Middle frontal gyrus (tissue), 1 donor: ENCODE measurements at regions not wholly inside any gene's neighbourhood (a gene's known extent, or its start where the extent isn't known, plus 50 kb on each side); places are given as distances from the start of the nearest gene placed in this dataset.
"Not testable (repeated sequence)": the region's sequence is repeated elsewhere in the genome, so short reads cannot be mapped to it uniquely, and the experiment has no call there.

ENCODE experiments used
- DNase-seq: peaks from one replicate; pipeline ENCODE4 v3.0.0-alpha.2; 2015; ENCODE audit warnings: low spot score; ENCODE audit errors: extremely low spot score

DNA sequence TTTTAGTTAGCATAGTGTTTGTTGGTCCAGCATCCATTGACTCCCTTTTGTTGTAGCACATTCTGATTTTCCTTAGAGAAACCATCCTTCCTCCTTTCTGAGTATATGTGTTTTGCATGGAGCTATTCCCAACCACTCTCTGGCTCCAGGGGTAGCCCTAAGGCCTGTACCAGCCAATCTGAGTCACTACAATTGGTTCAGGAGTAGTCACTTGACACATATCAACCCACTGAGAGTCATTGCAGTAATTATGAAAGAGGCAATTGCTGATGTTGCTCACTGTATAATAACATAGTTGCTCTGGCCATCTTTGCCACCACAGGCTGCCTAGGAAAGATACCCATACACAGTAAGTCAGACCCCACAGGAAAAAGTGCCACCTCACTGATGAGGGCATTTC, 71.2 kb upstream of the GRID2 start:
- no peak for DNase-seq

DNA sequence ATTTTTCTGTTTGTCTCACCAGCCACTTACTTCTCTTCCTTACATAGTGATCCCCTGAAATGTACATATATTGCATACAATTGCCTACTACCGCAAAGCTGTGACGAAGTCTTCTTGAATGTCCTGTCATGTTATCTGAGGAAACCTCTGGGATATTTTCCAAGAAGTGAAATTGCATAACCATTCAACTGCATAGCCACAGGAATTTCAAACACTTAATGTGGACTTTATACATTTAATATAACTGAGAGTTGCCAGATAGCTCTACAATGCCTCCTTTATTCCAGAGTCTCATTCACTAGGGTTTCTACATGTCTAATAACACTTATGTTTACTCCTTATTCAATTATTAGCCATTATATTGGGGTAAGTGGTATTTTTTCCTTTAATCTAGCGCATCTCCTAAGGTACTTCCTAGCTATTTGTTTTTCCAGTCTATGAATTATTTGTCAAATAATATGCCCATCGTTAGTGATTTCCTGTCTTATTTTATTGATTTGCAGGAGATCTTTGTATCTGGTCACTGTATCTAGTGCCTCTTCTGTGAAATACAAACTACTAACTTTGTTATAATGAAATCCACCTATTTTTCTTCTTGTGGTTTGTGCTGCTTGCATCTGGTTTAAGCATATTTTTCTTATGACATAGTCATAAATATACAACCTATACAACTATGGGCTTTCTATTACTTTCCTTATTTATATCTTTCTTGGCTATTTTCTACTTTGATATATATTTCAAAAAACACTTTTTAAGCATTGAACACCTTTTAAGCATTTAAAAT, 69.2 kb upstream of the GRID2 start:
- DNase-seq: no peak

DNA sequence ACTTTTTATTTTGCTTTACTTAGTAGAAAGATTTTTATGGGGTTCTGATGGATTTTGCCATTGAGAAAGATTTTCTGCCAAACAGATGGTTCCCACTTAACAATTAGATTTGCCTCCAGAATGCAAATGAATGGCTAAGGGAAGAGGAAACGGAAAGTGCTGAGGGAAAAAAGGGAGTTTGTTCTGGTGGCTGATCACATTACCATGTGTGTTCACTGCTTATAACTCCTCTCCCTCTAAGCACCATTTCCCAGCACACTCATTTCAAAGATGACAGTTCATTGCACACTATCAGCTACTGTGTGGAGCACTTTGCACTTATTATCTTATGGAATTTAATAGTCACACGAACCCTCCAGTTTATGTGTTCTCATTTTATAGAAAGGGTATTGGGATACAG, 68.0 kb upstream of the GRID2 start:
- no peak for DNase-seq

DNA sequence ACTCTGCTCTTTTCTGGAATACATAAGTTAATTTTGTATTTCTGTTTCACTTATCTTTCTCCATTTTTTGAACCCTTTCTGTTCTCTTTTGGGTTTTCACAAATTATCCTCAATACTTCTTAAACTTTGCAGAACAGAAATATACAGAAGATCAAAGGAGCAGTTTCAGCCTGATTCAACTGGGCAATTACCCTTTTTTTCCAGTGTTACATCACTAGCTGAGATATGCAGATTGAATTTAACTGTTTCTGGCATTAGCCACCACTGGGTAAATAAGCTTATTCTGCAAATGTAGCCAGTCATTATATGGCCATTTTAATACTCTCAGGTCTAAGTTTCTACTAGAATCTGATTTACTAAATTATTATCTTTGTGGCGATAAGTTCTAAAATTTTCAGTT, 66.9 kb upstream of the GRID2 start:
- DNase-seq: no peak

DNA sequence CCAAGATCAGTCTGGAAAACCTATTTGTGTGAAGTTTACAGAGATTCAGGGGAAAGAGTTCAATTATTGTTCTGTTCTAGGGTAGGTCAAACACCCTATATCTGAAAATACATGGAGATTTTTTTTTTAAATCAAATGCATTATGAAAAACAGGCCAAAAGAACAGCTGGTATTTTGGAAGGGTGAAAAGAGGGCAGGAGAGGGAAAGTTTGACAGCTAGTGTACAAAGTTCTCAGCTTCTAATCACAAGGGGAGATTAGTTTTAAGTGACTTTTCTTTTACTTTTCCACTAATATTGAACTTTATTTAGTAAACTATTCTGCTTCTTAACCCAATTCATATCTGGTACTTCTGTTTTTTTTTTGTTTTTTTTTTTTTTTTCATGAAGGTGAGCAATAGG, 66.2 kb upstream of the GRID2 start:
- no peak for DNase-seq

DNA sequence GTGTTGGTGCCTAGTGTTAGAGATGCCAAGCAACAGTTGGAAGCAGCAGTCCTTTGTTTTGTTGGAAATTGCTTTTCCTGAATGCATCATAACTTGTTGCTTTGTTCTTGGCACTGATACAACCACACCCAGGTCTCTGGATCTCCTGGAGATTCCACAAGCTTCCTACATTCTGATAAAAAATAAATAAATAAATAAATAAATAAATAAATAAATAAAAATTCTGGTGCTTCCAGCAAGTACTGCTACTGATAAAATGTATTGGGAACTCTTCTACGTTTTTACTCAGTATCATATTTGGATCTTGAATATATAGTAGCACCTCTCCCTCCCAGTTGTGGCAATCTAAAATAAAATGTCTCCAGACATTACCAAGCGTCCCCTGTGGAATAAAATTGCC, 62.7 kb upstream of the GRID2 start:
- no peak for DNase-seq

DNA sequence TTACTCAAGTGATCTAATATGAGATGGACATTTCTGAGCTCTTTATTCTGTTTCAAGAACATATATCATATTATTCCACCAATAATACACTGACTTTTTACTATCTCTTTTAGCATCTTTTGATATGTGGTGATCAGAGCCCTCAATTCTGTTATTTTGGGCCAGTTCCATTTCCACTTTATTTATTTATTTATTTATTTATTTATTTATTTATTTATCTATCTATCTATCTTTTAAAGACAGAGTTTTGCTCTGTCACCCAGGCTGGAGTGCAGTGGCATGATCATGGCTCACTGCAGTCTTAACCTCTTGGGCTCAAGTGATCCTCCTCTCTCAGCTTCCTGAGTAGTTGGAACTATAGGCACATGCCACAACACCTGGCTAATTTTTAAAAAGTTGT, 57.4 kb upstream of the GRID2 start:
- DNase-seq: no peak

DNA sequence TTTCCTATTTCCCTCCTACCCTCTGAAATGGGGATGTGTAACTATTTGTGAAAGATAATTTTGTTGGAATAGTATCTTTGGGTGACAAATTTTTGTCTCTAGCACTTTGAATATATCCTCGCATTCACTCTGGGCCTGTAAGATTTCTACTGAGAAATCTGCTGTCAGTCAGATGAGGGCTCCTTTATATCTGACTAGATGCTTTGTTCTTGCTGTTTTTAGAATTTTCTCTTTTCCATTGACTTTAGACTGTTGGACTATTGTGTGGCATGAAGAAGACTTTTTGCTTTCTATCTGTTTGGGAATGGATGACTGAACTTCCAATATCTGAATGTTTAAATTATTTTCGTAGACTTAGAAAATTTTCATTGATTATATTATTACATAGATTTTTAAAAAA, 54.2 kb upstream of the GRID2 start:
- no peak for DNase-seq

DNA sequence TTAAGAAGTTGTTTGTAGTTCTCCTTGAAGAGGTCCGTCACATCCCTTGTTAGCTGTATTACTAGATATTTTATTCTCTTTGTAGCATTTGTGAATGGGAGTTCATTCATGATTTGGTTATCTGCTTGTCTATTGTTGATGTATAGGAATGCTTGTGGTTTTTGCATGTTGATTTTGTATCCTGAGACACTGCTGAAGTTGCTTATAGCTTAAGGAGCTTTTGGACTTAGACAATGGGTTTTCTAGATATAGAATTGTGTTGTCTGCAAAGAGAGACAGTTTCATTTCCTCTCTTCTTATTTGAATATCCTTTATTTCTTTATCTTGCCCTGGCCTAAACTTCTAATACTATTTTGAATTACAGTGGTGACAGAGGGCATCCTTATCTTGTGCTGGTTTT, 52.1 kb upstream of the GRID2 start:
- DNase-seq: no peak

DNA sequence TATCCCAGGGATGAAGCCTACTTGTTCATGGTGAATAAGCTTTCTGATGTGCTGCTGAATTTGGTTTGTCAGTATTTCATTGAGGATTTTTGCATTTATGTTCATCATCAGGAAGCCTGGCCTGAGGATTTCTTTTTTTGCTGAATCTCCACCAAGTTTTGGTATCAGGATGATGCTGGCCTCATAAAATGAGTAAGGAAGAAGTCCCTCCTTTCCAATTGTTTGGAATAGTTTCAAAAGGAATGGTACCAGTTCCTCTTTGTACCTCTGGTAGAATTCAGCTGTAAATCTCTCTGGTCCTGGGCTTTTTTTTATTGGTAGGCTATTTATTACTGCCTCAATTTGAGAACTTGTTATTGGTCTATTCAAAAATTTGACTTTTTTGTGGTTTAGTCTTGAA, 51.4 kb upstream of the GRID2 start:
- not testable (repeated sequence) for DNase-seq

DNA sequence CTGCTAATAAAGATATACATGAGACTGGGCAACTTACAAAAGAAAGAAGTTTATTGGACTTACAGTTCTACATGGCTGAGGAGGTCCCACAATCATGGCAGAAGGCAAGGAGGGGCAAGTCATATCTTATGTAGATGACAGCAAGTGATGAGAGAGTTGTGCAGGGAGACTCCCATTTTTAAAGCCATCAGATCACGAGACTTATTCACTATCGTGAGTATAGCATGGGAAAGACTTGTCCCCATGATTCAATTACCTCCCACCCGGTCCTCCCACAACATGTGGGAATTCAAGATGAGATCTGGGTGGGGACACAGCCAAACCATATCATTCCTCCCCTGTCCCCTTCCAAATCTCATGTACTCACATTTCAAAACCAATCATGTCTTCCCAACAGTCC, 50.9 kb upstream of the GRID2 start:
- no peak for DNase-seq

DNA sequence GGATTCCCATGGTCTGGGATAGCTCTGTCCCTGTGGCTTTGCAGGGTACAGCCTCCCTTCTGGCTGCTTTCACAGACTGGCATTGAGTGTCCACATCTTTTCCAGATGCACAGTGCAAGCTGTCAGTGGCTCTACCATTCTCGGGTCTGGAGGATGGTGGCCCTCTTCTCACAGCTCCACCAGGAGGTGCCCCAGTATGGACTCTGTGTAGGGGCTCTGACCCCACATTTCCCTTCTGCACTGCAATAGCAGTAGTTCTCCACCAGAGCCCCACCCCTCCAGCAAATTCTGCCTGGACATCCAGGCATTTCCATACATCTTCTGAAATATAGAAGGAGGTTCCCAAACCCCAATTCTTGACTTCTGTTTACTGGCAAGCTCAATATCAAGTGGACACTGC, 50.2 kb upstream of the GRID2 start:
- no peak for DNase-seq
